Left cardiac atrium (tissue), 4 donors: ENCODE measurements at regions not wholly inside any gene's neighbourhood (a gene's known extent, or its start where the extent isn't known, plus 50 kb on each side); places are given as distances from the start of the nearest gene placed in this dataset.
"Not testable (repeated sequence)": the region's sequence is repeated elsewhere in the genome, so short reads cannot be mapped to it uniquely, and the experiment has no call there.

Source experiments
- ATAC-seq, 2 donors: fragments of 200-7000 bp; cut with Tn5 transposase; one replicate each; pipeline ENCODE4 v1.9.1; 2020; ENCODE audit warnings: mild to moderate bottlenecking in 2 of 2, moderate library complexity in 2 of 2
- DNase-seq: peaks from one replicate; pipeline ENCODE4 v3.0.0-alpha.2; 2020
- intact Hi-C, 2 donors: fragments of 100-400 bp; cut with DNase I; formaldehyde crosslinking; loops; one replicate each; pipeline versions ENCODE4 v1.14.1 to v1.15.1; 2022 to 2023
- donor health status: DM: no; HTN: yes; CAD: no.
- donor health status: DM: no; HTN: yes; CAD: no; lungs with severe emphysema.
- donor health status: DM: yes; HTN: yes; CAD: no.
- donor health status: Dilated cardiomyopathy.

DNA sequence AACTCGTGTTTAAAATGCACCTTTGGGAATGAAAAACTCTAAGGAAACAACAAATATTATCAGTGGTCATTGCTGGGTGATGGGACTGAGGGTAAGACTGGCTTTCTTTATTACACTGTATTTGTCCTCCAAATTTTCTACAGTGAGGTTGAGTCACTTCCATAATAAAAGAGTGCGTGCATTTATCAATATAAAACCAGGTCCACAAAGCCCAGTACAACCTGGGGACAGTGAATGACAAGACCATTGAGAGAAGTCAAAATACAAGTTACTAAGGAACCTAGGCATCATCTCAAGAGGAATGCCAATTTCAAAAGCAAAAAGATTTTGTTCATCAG is 76.4 kb downstream of the MAGED4 start:
- ATAC-seq = no peak
- intact Hi-C loops = no loop called here
- DNase-seq = no peak

DNA sequence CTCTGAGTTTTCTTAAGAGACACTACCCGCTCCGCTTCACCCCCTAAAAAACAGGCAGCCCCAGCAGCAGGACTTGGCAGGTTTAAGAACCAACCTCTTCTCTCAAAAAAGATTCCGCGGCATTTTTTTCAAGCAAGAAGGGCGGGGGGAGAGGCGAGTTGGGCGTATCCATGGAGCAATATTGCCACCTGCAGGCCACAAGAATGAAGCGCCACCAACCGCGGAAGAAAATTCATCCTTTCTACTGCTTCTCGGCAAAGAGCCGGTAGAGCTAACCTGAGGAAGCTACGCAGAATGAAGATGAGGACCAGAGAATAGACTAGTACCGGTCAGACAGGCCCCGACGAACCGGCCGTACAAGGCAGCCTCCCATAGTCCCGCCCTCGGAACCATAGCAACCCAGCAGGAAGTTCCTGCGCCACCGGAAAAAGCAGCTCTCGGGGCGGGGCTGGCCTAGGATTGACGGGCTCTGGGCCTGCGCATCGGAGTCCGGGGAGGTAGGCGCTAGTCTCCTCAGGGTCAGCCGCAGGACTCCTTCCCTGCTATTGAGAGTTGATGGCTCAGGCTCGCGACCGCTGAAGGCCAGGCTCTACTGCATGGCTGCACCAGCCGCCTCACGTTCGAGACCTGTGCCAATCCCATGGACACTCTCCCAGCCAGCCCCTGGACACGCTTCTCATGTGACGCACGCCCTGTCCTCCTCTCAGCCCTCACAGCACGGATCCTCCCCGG is 76.9 kb downstream of the MAGED4 start:
- ATAC-seq (peak; percentile 100), DNase-seq (peak; percentile 98)
- intact Hi-C loops = no loop called here

DNA sequence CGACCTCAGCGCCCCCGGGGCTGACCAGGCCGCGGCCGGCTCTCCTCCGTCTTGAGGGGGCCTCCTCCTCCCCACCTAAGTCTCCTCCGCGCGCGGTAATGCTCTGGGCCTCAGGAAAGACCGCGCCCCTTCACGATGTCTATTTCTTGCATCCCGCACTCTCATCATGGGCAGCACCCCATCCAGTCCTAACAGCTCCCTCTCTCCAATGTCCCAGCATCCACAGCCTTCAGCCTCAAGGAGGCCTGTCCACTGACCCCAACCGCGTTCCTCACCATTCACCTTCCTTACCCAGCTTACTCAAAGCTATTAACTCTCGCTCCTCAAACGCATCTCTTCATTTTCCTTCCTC is 77.5 kb downstream of the MAGED4 start:
- intact Hi-C loops = no loop called here
- ATAC-seq (no peak), DNase-seq (no peak)

DNA sequence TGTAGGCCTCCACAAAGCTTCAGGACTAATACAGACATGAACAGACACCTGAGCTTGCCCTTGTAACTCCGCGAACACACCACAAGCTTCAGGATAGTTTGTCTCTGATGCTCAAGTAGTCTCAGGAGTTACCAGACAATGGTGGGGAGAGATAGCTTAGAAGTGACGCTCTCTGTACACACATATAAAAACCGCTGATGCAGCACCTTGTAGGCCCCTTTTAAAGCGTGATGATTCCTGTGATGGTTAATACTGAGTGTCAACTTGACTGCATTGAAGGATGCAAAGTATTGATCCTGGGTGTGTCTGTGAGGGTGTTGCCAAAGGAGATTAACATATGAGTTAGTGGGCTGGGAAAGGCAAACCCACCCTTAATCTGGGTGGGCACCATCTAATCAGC is 78.7 kb downstream of the MAGED4 start:
- DNase-seq (no peak), ATAC-seq (no peak)
- intact Hi-C loops = no loop called here

DNA sequence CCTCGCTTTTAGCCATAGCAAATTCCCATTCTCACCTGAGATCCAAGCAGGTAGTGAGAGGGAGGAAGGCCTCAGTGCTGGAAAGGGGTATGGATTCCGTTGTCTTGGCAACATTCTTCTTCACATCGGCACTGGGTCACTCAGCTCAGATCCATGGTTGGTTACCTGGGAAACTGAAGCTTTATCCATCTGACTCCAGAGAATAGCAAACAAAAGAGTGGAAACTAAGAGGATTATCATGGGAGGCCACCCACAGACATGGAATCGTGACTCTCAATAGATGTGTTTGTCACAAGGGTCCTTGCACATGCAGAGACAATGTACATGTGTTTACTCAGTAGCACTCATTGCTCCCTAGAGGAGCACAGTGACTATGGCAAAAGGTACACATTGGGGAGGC is 81.0 kb downstream of the MAGED4 start:
- DNase-seq (no peak), ATAC-seq (no peak)
- intact Hi-C loops = no loop called here

DNA sequence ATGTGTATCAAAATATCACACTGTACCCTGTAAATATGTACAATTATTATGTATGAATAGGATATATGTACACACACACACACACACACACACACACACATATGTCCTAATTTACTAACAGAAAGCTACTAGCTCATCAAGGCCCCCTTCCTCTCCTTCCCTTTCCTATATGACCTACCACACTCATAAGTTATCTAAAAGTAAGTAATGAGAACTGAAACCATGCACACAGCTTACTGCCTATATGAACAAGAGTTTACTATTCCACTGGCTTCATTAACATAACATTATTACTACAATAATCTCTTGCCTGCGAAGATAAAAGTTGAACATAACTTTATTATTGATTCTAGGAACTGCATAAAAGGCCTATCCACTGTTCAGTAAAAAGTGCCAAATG is 83.8 kb downstream of the MAGED4 start:
- intact Hi-C loops = not testable (repeated sequence)

DNA sequence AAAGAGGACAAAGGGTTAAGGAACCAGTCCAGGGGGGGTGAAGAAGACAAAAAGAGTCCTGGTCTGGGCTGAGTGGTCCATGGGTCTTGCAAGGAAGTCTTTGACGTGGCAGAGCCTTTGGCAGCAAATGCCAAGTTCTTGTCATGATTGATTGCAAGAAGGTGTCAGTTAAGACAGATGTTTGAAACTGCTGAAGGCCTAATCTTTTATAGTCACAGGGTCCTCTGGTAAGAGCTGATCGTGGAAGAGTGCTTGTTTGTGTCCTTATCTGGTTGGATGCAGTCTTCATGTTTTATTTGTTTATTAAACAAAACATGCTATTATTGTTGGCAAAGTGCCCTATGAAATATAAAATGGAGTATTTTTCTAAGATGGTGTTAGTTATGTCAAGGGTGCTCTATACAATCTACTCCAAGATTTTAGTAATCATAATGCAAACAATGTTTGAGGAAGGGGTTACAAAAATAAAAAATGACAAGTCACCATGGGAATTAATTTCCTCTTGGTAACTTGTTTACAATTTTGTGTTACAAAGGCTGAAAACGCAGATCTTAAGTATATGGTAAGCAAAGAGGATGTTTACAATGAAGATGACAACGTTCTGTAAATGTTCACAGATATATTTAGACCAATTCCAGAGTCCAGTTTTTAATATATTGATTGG is 85.9 kb downstream of the MAGED4 start:
- DNase-seq (no peak), ATAC-seq (no peak)
- intact Hi-C loops = no loop called here

More for the DNA sequence above, 83.8 kb downstream of the MAGED4 start:
- ATAC-seq, DNase-seq: not testable (repeated sequence)

DNA sequence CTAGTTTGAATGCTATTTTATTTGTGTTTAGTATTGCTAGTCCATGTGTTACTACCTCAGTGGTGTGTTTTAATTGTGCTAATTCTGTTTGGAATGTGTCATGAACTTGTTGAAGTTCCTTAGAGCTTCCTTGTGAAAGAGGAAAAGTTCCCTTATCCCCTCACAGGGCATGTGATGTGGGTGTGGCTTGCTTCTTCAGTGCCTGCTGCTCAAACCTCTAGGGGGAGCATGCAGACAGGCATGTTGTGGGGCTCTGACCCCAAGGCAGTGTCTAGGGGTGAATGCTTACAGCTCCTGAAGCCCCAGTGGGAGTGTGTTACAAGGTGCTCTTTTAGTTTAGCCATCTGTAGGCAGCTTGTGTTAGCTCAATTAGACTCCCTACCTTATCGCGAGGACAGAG is 86.5 kb downstream of the MAGED4 start:
- no peak for ATAC-seq
- intact Hi-C loops = no loop called here
- DNase-seq = no peak

DNA sequence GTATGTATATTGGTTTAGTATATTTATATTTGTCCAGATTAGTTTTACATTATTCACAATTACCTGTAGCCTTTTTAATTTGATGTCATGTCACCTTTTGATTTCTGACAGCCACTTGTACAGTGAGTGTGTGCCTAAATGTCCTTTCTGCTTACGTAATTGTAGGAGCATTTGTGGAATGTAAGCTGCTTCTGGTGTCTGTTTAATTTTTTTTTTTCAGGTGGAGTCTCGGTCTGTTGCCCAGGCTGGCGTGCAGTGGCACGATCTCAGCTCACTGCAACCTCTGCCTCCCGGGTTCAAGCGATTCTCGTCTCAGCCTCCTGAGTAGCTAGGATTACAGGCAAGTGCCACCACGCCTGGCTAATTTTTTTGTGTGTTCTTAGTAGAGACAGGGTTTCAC is 91.2 kb upstream of the XAGE2 start:
- ATAC-seq = no peak
- intact Hi-C loops = no loop called here
- DNase-seq = no peak

DNA sequence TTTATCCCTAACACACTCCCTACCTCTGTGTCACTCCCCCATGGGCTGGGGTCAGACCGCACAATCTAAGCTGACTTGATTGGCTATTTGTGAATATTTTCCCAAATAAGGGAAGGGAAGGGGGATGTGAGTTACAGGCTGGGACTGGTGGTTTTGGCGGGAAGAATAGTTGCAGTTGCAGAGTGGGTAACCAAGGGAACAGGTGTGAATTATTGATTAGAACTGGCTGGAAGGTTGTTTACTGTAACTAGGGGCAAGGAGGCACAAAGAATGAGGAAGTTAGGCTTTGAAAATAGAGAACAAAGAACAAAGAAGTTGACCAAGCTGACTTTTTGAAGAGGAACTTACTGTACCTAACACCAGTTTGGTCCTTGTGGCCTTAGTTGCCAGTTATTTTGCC is 88.0 kb upstream of the XAGE2 start:
- ATAC-seq (no peak), DNase-seq (no peak)
- intact Hi-C loops = no loop called here

DNA sequence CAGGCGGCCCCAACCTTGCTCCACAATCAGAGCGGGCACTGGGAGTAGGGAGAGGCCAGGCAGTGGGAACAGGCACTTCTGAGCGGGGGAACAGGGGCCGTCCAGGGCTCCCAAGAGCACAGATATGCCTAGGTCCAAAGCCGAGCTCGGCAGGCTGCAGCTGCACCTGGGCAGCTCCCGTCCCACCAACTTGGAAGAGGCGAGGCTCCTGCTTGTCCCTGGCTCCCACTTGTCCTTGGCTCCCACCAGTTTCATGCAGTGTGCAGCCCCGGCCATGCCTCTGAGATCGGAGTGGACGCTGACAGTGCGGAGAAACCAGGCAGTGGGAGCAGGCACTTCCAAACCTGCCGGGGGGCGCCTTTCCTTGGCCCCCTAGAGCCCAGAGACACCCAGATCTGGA is 84.0 kb upstream of the XAGE2 start:
- DNase-seq = no peak
- ATAC-seq = no peak
- intact Hi-C loops = no loop called here

DNA sequence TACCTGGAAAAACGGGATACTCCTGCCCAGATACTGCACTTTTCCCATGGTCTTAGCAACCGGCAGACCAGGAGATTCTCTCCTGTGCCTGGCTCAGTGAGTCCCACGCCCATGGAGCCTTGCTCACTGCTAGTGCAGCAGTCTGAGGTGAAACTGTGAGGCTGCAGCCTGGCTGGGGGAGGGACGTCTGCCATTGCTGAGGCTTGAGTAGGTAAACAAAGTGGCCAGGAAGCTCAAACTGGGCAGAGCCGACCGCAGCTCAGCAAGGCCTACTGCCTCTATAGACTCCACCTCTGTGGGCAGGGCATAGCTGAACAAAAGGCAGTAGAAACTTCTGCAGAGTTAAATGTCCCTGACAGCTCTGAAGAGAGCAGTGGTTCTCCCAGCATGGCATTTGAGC is 69.9 kb upstream of the XAGE2 start:
- ATAC-seq, intact Hi-C loops, DNase-seq: not testable (repeated sequence)

DNA sequence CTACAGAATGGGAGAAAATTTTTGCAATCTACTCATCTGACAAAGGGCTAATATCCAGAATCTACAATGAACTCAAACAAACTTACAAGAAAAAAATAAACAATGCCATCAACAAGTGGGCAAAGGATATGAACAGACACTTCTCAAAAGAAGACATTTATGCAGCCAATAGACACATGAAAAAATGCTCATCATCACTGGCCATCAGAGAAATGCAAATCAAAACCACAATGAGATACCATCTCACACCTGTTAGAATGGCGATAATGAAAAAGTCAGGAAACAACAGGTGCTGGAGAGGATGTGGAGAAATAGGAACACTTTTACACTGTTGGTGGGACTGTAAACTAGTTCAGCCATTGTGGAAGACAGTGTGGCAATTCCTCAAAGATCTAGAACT is 60.3 kb upstream of the XAGE2 start:
- ATAC-seq, intact Hi-C loops, DNase-seq: not testable (repeated sequence)
